ENCODE measurements at regions not wholly inside any gene's neighbourhood (a gene's known extent, or its start where the extent isn't known, plus 50 kb on each side); places are given as distances from the start of the nearest gene placed in this dataset.

DNA sequence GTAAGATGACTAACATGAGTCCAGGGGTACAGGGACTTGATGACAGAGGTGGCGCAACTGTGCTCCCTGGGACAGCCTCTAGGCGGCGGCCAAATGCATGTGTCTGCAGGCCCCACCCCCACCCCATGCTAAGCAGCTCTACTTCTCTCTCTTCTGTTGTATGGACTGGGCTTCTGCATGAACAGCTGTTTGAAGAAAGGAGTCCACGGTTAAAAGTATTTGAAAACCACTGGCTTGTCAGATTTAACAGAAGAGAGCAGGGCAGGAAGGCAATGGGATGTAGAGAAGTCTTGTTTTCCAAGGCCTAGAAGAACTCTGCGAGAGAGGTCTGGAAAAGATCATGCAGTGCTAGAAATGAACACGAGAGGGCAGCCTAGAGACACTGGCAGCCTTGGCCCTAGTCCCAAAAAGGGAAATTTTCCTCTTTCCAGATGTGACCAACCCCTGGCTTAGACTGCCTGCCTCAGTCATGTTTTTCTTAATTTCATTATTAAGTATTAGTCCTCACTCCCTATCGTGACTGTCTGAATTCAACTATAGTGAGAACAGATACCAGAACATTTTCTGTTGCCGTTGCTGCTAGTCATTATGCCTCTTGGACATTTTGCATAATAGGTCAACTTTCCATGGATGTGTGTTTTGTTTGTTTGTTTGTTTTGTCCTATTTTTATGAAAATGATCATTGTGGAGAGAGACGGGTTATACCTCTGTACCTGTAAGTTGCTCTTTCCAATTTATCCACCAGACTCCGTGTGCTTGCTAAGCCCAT, 265.0 kb downstream of the ADGRG6 start:
- ATAC-seq (ENCODE audit: low read depth): peak; percentile 37; the same call in 1 of the 3 replicates
- Histone ChIP-seq H3K9me3 (ENCODE audit: severe bottlenecking) (no peaks in the 10 kb centered on the region), H3K27me3 (ENCODE audit: insufficient read depth, poor library complexity, severe bottlenecking) (no peaks in the 10 kb centered on the region), H3K27ac (ENCODE audit: poor library complexity, severe bottlenecking) (no peak overlapping the region), H3K36me3 (ENCODE audit: low read depth) (no peaks in the 10 kb centered on the region), H3K4me1 (ENCODE audit: insufficient read depth, poor library complexity, severe bottlenecking) (peaks cover 26% of the 10 kb centered on the region), H3K4me3 (ENCODE audit: severe bottlenecking) (no peak overlapping the region)
- no peak for DNase-seq (ENCODE audit: low spot score)
- TF ChIP-seq CTCF (IDR thresholded peaks at IDR 0.05; ENCODE audit: poor library complexity, severe bottlenecking): peak; percentile 97

DNA sequence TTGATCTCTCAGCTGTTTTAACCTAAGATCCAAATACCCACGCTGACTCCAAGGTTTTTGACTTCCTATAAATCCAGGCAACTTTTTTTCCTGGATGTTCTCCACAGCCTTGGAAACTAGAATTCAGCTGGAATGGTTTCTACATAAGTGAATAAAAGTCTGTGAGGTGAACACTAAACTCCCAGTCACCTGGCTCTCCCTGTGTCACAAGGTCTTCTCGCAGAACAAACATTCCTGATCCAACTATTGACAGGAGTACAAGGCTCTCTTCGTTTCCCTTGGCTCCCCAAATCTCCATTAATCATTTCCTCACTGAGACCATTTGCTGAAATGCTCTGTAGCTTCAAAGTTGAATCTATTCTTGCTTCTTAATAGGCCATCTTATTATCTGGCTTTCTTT, 265.7 kb downstream of the ADGRG6 start:
- no peak overlapping the region for H3K4me3 ChIP-seq (ENCODE audit: severe bottlenecking)
- no peak overlapping the region for H3K27ac ChIP-seq (ENCODE audit: poor library complexity, severe bottlenecking)
- no peaks in the 10 kb centered on the region for H3K9me3 ChIP-seq (ENCODE audit: severe bottlenecking)
- no peak for TF ChIP-seq CTCF (IDR thresholded peaks at IDR 0.05; ENCODE audit: poor library complexity, severe bottlenecking)
- peaks cover 26% of the 10 kb centered on the region for H3K4me1 ChIP-seq (ENCODE audit: insufficient read depth, poor library complexity, severe bottlenecking)
- ATAC-seq (ENCODE audit: low read depth) (no peak), DNase-seq (ENCODE audit: low spot score) (no peak)
- no peaks in the 10 kb centered on the region for H3K36me3 ChIP-seq (ENCODE audit: low read depth)
- H3K27me3 ChIP-seq (ENCODE audit: insufficient read depth, poor library complexity, severe bottlenecking): no peaks in the 10 kb centered on the region

DNA sequence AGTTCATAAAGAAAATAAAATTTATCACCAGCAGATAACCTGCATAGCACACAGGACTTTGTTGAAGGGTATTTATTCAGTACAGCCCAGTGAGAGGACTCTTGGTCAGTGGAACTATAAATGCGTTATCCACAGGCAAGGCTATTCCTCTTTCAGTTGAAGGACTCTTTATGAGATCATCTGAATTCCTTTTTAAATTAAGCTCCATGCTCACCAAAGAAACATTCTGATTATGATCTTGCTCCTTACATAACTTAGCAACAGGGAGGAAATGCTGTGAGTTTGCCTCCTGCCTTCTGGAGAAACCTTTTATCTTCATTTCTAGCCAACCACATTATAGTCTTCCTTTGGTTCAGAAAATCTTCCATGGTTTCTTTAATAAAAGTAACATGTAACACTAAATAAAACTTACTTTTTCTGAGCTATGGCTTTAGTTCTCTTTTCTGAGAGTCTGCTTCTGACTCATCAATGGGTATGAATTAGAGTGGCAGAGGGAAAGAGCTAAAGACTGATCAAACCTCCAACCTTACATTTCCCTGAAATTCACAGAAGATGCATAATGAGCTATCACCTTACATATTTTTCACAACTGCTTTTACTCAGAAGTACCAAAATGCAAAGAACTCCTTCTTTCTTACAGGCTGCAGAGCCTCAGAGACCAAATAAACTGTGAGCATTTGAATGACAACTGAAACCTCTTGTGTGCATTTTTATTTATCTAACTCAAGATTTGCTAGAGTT, 267.2 kb downstream of the ADGRG6 start:
- no peak for TF ChIP-seq CTCF (IDR thresholded peaks at IDR 0.05; ENCODE audit: poor library complexity, severe bottlenecking)
- Histone ChIP-seq H3K4me1 (ENCODE audit: insufficient read depth, poor library complexity, severe bottlenecking) (peaks cover 26% of the 10 kb centered on the region), H3K36me3 (ENCODE audit: low read depth) (no peaks in the 10 kb centered on the region), H3K9me3 (ENCODE audit: severe bottlenecking) (no peaks in the 10 kb centered on the region), H3K27ac (ENCODE audit: poor library complexity, severe bottlenecking) (peak overlapping the region; percentile 86), H3K27me3 (ENCODE audit: insufficient read depth, poor library complexity, severe bottlenecking) (no peaks in the 10 kb centered on the region), H3K4me3 (ENCODE audit: severe bottlenecking) (no peak overlapping the region)
- DNase-seq (ENCODE audit: low spot score) (no peak), ATAC-seq (ENCODE audit: low read depth) (no peak)

GRCh38 chr6:142569676-142570075, 267.9 kb downstream of the ADGRG6 start:
- peaks cover 26% of the 10 kb centered on the region for H3K4me1 ChIP-seq (ENCODE audit: insufficient read depth, poor library complexity, severe bottlenecking)
- H3K36me3 ChIP-seq (ENCODE audit: low read depth): no peaks in the 10 kb centered on the region
- H3K9me3 ChIP-seq (ENCODE audit: severe bottlenecking): no peaks in the 10 kb centered on the region
- ATAC-seq (ENCODE audit: low read depth) (peak; percentile 28; the same call in 2 of the 3 replicates), DNase-seq (ENCODE audit: low spot score) (no peak)
- no peaks in the 10 kb centered on the region for H3K27me3 ChIP-seq (ENCODE audit: insufficient read depth, poor library complexity, severe bottlenecking)
- H3K4me3 ChIP-seq (ENCODE audit: severe bottlenecking): no peak overlapping the region
- peak overlapping the region; percentile 86 for H3K27ac ChIP-seq (ENCODE audit: poor library complexity, severe bottlenecking)
- no peak for TF ChIP-seq CTCF (IDR thresholded peaks at IDR 0.05; ENCODE audit: poor library complexity, severe bottlenecking)
